Prostate gland (tissue), 2 donors: ENCODE measurements at regions not wholly inside any gene's neighbourhood (a gene's known extent, or its start where the extent isn't known, plus 50 kb on each side); places are given as distances from the start of the nearest gene placed in this dataset.

Experiments
- DNase-seq: peaks from one replicate; pipeline ENCODE4 v3.0.0-alpha.2; 2019; ENCODE audit warnings: low spot score
- H3K27ac ChIP-seq, 2 donors: fragments of 200-600 bp; sonication (generic); 2 replicates each; pipeline ENCODE4 v1.5.1; 2017 to 2019
- H3K27me3 ChIP-seq: fragments of 200-600 bp; sonication (generic); replicated peaks from 2 replicates; pipeline ENCODE4 v1.5.1; 2019; ENCODE audit not compliant: insufficient read depth
- H3K36me3 ChIP-seq, 2 donors: fragments of 200-600 bp; sonication (generic); 1 replicate in 1 of 2; 2 replicates in 1 of 2; pipeline versions ENCODE4 v1.5.1 to v1.8.1; 2017 to 2019
- H3K4me1 ChIP-seq: fragments of 200-600 bp; sonication (generic); replicated peaks from 2 replicates; pipeline ENCODE4 v1.5.1; 2019
- H3K4me3 ChIP-seq, 2 donors: fragments of 200-600 bp; sonication (generic); 2 replicates each; pipeline ENCODE4 v1.5.1; 2017 to 2019
- H3K9me3 ChIP-seq: fragments of 200-600 bp; sonication (generic); 2 replicates; pipeline ENCODE4 v1.5.1; 2017
- POLR2A ChIP-seq: fragments of 450-650 bp; IDR thresholded peaks from one replicate; pipeline ENCODE4 v1.6.1; 2016; ENCODE audit warnings: antibody characterized with exemption, mild to moderate bottlenecking
- POLR2AphosphoS5 ChIP-seq: sonication (generic); formaldehyde crosslinking; IDR thresholded peaks from one replicate; pipeline ENCODE4 v1.6.1; 2017; ENCODE audit warnings: antibody characterized with exemption
- WGBS: methylation state at CpG from one replicate; pipeline ENCODE4 v1.1.5; 2018; 5-methylcytosine and 5-hydroxymethylcytosine counted together
- intact Hi-C: fragments of 100-400 bp; cut with DNase I; formaldehyde crosslinking; loops from one replicate; pipeline ENCODE4 v1.14.2; 2022
- TF ChIP-seq, protein P1 (sequence below), 4 experiments: fragments of 200-600 bp in 2 of 4; fragments of 450-650 bp in 2 of 4; sonication (generic) in 2 of 4; IDR thresholded peaks; 1 replicate in 3 of 4; 2 replicates in 1 of 4; pipeline ENCODE4 v1.5.1; 2016 to 2019; ENCODE audit warnings: antibody characterized with exemption in 4 of 4, mild to moderate bottlenecking in 2 of 4, moderate library complexity in 2 of 4

DNA sequence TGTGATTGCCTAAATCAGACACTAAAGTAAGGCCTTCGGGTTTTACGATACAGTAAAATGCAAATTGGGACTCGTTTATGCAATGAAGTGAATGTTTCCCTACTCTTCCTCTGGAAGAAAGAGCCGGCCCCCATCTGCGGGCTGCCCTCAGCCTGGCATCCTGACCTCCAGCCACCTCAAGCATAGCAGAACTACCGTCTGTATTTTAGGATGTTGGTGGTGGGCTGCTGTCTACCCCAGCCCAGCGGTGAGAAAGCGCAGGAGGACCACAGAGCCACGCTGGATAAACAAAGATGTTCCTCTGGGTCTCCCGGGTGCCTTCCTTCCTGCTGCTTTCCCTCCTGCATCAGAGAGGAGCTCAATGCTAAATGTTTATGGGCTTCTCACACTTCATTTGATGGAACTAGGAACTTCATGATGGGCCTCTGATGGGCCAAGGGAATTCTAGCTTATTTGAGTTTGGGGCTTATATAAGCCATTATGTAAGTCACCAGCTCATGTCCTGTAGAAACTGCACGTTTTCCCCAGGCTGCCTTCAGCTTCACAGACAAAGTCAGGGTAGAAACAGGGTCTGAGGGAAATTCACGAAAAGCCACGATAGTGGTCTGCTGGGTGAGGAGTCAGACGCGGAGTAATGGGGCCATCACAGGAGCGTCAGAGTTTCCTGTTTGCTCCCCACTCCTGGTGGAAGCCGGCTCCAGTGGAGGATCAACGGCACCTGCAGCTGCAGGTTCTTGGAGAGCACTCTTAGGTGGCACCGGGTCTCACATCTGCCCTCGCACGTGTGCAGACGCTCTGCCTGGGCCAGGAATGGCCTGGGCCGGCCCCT, 287.4 kb downstream of the BRD1 start:
- no peak for DNase-seq

DNA sequence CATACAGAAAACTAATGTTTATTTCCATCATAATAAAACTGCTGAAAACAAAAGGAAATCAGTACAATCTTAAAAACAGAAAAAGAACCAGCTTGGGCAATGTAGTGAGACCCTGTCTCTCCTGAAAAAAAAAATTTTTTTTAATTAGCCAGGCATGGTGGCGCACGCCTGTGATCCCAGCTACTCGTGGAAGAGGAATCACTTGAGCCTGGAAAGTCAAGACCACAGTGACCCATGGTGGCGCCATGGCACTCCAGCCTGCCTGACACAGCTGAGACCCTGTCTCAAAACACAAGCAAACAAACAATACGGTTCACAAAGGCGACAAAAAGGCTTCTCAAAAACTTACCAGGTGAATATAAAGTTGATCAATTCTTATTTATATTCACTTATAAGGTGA, 289.7 kb downstream of the BRD1 start:
- no peak for DNase-seq

More for the DNA sequence above, 287.4 kb downstream of the BRD1 start:
- Histone ChIP-seq H3K27ac (no peak overlapping the region), H3K27me3 (no peaks in the 10 kb centered on the region), H3K4me1 (no peaks in the 10 kb centered on the region), H3K36me3 (no peaks in the 10 kb centered on the region), H3K4me3 (no peak overlapping the region), H3K9me3 (no peaks in the 10 kb centered on the region)
- 80% methylated on average over 23 of the region's 23 CpGs for WGBS
- TF ChIP-seq POLR2A (no peak), POLR2AphosphoS5 (no peak)
- TF ChIP-seq, protein P1, sequence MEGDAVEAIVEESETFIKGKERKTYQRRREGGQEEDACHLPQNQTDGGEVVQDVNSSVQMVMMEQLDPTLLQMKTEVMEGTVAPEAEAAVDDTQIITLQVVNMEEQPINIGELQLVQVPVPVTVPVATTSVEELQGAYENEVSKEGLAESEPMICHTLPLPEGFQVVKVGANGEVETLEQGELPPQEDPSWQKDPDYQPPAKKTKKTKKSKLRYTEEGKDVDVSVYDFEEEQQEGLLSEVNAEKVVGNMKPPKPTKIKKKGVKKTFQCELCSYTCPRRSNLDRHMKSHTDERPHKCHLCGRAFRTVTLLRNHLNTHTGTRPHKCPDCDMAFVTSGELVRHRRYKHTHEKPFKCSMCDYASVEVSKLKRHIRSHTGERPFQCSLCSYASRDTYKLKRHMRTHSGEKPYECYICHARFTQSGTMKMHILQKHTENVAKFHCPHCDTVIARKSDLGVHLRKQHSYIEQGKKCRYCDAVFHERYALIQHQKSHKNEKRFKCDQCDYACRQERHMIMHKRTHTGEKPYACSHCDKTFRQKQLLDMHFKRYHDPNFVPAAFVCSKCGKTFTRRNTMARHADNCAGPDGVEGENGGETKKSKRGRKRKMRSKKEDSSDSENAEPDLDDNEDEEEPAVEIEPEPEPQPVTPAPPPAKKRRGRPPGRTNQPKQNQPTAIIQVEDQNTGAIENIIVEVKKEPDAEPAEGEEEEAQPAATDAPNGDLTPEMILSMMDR (IDR thresholded peaks at IDR 0.05) = no peak
- intact Hi-C loops = no loop called here

DNA sequence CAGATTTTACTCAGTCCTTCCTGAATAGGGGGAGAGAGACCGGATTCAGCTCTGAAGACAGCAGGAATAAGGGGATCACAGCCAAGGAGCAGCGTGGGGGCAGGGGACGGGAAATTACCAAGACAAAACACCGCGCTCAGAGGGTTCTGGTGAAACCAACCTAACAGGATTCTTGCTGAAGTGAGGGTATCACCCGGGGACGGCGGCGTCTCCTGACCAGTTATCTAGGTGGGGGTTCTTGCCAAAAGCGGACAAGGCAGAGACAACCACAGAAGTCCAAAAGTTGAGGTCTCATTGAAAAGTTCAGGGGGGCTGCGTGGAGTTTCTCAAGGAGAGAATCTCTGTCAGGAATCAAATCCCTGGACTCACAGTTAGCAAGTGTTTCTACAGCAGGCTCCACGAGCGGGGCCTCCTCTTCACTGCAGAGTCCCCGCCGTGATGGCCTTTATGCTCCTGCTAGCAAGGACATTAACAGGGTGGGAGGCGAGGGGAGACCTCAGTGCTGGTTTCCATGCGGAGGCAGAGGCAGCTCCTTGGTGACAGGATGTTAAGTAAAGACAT, 291.0 kb downstream of the BRD1 start:
- H3K36me3 ChIP-seq = no peaks in the 10 kb centered on the region
- no peak overlapping the region for H3K27ac ChIP-seq
- intact Hi-C loops = no loop called here
- H3K9me3 ChIP-seq = no peaks in the 10 kb centered on the region
- TF ChIP-seq POLR2AphosphoS5 = no peak
- no peak overlapping the region for H3K4me3 ChIP-seq
- H3K27me3 ChIP-seq = peaks cover 2% of the 10 kb centered on the region
- H3K4me1 ChIP-seq = no peaks in the 10 kb centered on the region
- WGBS = 50% methylated on average over 17 of the region's 17 CpGs
- DNase-seq = no peak

More for the DNA sequence above, 289.7 kb downstream of the BRD1 start:
- H3K36me3 ChIP-seq = no peaks in the 10 kb centered on the region
- no peak overlapping the region for H3K27ac ChIP-seq
- no peaks in the 10 kb centered on the region for H3K4me1 ChIP-seq
- no peak overlapping the region for H3K4me3 ChIP-seq
- H3K27me3 ChIP-seq = no peaks in the 10 kb centered on the region
- no peak for TF ChIP-seq POLR2A
- TF ChIP-seq, protein P1 (IDR thresholded peaks at IDR 0.05) = no peak
- no peak for TF ChIP-seq POLR2AphosphoS5
- no peaks in the 10 kb centered on the region for H3K9me3 ChIP-seq
- 85% methylated on average over 6 of the region's 6 CpGs for WGBS
- intact Hi-C loops = no loop called here

DNA sequence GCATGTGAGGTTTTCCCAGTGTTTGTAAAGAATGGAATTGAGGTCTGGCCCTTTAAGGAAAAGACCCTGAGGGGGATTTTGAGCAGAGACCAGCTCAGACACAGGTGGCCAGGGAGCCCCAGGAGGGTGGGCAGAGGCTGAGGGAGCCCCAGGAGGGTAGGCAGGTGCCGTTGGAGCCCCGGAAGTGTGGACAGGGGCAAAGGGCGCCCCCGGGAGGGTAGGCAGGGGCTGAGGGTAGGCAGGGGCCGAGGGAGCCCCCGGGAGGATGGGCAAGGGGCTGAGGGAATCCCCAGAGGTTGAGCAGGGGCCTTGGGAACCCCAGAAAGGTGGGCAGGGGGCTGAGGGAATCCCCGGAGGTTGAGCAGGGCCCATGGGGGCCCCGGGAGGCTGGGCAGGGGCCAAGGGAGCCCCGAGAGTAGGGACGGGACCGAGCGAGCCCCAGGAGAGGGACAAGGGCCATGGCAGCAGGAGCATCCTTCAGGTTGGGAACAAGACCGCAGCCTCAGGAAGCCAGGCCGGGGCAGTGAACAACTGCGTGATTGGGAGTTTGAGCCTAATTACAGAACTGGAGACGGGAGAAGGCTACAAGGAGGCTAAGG, 292.0 kb downstream of the BRD1 start:
- WGBS = 92% methylated on average over 16 of the region's 16 CpGs
- Histone ChIP-seq H3K4me1 (no peaks in the 10 kb centered on the region), H3K4me3 (no peak overlapping the region), H3K36me3 (no peaks in the 10 kb centered on the region), H3K9me3 (no peaks in the 10 kb centered on the region), H3K27me3 (peaks cover 2% of the 10 kb centered on the region), H3K27ac (no peak overlapping the region)
- no peak for DNase-seq
- TF ChIP-seq POLR2A (no peak), POLR2AphosphoS5 (no peak)
- TF ChIP-seq, protein P1 (IDR thresholded peaks at IDR 0.05) = no peak
- intact Hi-C loops = no loop called here

DNA sequence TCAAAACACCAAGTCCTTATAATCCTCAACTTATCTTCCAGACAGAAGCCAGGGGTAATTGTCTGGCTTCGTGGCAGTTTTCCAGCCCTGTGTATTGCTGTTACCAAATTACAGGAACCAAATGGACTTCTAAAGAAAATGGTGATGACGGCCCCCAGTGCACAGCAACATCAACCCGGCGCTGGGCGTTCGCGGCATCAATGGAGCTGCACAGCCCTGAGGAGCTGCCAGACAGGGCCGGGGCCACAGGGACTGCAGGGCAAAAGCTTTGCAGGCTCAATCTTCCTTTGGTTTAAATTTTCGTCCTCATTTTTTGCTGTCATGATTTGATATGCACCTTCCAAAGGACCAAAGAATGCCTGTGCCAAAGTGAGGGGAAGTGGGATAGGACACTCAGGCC, 292.5 kb downstream of the BRD1 start:
- Histone ChIP-seq H3K27me3 (peaks cover 2% of the 10 kb centered on the region), H3K36me3 (no peaks in the 10 kb centered on the region), H3K4me1 (no peaks in the 10 kb centered on the region), H3K4me3 (no peak overlapping the region), H3K27ac (no peak overlapping the region), H3K9me3 (no peaks in the 10 kb centered on the region)
- intact Hi-C loops = no loop called here
- TF ChIP-seq, protein P1 (IDR thresholded peaks at IDR 0.05) = no peak
- WGBS = 88% methylated on average over 9 of the region's 9 CpGs
- no peak for DNase-seq
